GM21423 (cell line): ENCODE measurements at regions not wholly inside any gene's neighbourhood (a gene's known extent, or its start where the extent isn't known, plus 50 kb on each side); places are given as distances from the start of the nearest gene placed in this dataset.

Source experiments
- ATAC-seq: cut with Tn5 transposase; IDR thresholded peaks from one replicate; pipeline ENCODE4 v1.9.1; 2021; ENCODE audit warnings: mild to moderate bottlenecking, moderate library complexity; ENCODE audit not compliant: unreplicated experiment

DNA sequence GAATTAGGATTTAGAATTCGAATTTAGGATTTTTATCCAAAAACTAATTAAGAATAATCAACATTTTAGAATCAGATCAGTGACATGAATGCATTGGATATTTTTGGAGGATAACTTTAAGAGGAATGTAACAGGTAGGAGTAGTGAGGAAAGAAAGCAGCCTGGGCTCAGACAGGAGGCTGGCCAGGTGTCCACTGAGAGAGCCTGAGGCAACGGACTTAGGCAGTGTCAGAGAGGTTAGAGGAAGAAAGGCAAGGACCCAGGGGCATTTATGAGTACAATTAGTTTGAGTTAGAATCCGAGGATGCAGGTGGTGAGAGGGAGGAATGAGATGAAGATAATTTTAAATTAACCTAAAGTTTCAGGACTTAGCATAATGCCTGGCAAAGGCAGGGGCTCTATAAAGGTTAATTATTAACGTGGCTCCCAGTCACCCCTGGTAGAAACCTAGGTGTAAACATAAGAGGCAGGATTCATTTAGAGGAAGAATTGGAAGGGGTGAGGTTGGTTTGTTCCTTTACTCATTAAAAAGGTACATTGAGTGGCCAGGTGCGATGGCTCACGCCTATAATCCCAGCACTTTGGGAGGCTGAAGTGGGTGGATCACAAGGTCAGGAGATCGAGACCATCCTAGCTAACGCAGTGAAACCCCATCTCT lies 507.1 kb downstream of the TMEM182 start:
- ATAC-seq: no peak

DNA sequence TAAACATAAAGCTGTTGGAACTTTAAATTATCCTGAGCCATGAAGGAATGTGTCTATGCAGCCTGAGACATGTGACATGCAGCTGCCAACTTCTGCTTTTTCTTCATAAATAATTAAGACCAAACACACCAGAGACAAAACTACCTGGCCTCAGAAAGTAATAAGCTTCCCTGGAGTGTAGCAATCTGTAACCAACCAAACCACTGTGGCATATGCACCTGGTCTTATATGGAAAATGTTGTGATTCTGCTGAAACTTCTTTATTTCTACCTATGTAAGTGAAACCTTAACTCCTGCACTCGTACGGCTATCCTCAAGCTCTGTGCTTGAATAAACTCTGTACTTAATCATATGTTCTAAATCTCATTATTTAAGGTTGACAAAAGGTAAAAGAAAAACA lies 515.0 kb downstream of the TMEM182 start:
- ATAC-seq: no peak

DNA sequence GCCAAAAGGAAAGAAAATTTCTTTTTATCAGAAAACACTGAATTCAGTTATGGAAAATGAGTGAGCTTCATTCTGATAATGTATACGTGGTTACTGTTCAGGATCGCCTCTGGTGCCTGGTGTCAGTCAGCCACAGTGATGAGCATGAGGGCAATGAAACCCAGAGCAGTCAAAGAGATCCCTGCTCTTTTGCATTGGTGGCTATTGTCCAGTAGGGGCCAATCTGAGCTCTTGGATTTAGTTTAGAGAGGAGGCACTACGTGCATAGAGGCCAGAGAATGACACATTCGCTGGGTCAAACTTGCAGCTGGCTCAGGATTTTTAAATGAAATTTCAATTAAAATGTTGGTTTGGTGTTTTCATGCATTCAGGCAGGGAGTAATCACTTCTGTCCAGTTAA lies 522.9 kb downstream of the TMEM182 start:
- no peak for ATAC-seq

DNA sequence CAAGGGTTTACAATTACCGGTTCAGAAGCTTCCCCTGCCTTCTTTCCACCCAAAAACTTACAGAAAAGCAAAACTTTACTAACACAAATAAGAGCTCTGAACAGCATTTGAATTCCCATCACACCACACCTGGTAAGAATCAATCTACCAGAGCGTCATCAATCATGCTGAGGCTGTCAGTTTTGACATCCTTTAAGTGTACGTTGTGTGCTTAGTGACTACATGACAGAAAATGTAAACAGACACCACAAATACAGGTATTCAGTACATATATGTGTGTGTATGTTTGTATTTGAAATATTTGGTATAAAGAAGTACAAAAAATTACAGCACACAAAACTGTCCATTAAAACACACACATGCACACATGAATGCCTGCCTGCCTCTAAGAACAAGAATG lies 523.5 kb downstream of the TMEM182 start:
- ATAC-seq: no peak

DNA sequence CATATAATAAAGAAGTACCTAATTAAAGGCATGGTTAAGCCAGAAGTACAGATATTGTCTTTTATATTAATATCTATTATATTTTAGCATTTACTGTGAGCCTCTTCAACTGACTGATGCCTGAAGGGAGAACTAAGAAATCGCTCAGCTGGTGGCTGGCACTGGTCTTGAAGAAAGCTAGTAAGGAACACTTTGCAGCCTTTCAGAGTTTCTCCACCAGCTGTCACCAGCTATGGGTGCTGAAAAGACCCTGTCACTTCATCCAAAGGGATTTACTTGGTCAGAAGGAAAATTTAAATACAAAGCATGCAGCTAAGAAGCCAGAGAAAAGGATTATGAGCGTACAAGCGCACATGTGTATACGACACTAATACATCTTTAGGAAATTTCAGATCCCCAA lies 525.9 kb downstream of the TMEM182 start:
- no peak for ATAC-seq

DNA sequence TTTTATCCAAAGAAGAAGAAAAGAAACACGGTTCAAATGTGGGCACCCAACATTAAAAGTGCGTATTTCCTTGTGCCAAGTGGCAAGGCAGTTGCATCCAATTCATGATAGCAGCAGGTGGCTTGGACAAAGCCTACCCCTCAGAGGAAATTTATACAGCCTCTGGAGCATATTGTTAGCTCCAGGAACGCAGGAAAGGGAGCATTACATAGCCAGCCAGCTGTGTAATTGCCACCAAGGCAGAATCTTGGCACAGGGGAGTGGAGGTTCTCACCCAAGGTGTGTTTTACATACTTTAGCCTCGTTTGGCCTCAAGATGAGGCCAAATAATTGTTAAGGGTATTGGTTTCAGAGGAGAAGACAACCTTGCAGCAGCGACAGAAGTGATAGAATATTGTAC lies 526.9 kb downstream of the TMEM182 start:
- ATAC-seq: no peak

DNA sequence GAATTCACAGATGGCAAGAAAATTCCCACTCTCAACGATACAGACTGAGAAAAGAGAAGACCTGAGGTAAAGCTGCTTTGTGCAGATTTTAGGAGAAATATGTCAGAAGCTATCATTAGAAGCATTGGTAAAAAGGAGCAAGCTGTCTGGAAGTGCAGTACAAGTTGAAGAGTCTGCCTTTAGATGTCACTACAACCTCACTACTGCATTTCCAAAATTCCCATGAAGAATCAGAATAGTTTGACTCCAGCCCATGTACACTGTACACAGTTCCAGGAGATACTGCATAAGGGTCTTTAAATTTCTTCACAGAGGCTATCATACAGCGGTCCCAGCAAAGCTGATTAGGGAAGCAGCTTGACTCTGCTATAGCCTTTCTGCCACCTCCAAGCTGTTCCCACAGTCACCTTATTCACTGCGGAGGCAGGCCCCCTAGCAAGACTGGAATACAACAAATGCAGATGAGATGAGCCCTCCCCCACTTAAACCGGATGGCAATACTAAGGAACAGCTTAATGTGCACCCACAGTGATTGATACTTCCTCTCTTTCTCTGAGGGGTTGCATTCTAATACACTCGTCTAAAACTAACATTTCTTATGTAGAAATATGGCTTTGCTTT lies 527.4 kb downstream of the TMEM182 start:
- ATAC-seq: no peak

DNA sequence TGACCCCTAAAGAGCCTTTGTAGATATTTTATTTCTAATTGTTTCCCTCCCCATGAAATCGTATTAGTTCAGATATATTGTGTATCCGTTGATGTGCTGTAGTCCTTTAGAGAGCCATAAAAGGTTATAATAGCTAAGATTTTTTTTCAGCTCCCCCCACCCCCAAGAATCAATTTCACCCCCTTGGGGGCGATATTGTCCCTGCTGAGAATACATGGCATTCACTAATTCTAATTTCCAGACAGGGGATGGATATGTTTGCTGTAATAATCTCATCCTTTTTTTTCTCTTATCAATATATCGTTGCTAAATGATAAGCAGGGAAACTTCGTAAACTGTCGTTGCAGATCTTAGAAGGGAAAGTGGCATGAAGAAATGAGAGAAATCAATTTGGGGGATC lies 530.7 kb downstream of the TMEM182 start:
- ATAC-seq: no peak

DNA sequence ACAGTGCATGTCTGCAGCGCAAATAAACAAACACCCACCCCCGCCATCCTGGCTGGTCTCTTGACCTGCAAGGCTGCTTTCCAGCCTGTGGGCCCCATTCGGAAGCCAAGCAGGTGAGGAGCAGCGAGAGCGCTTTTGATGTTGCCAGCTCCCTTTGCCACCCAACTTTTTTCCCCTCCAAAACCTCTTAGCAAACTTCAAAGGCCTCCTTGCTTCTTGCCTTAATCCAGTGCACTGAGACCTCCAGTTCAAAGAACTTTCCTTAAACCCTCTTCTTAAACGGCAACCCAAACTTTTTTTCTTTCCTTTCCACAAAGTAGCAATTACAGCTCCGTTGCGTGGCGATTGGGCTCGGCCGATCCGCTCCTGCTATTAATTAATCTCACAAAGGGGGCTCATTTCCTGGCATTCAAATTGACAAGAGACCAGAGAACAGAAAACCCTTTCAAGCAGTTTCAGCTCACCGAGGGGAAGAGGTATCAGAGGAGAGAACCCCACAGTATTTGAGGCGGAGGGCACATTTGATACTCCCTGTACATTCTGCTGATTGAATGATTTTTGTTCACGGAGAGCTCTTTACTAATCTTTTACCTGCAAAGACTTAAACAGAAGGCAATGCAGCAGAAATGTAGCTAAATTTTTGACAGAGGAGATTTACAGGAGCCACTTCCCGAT lies 531.4 kb downstream of the TMEM182 start:
- ATAC-seq: no peak

DNA sequence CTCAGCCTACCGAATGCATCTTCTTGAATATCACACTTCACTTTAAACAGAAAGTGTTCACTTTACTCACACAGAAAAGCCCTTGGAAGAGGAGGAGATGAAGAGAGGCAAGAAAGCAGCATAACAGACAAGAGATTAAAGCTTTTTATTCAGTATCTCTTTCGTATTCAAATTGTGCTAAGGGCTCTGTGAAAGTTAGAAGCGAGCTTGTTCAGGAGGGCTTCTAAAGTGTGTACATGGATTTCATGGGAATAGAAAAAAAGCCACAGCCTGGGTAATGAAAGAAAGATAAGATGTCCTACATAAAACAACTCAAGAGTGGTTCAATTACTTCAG lies 531.9 kb downstream of the TMEM182 start:
- no peak for ATAC-seq

DNA sequence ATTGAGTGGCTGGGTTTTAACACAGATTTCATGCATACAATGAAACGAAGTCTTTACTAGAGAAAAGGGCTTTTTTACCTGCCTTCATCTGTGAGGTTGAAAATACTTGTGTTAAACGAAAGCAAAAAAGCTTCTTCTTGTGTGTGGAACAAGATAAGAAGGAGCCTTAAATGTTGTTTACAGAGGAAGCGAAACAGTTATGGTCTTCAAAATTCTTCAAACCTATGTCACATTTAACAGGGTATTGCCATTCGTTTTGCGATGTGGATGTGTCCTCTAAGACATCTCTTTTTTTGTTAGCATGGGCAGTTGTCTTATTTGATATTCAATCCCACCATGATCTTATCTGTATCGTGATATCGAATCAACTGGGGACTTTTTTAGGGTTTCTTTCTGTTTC lies 532.6 kb downstream of the TMEM182 start:
- ATAC-seq: no peak

DNA sequence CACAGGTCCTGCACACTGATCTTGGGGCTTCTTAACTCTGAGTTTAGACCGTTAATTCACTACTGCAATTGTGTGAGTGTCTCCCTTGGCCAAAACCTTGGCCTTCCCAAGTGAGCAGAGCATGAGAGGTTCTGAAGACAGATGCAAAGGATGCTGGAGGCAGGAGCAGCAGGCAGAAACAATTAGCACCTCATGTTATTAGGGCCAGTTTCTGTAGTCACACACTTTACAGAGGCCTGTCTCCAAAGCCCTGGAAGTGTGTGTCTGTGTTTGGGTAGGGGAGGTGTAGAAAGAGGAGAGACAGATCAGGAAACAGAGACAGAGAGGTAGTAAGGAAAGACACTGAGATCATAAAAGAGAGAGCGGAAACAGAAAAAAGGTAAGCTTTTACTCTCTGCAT lies 533.8 kb downstream of the TMEM182 start:
- ATAC-seq: no peak

DNA sequence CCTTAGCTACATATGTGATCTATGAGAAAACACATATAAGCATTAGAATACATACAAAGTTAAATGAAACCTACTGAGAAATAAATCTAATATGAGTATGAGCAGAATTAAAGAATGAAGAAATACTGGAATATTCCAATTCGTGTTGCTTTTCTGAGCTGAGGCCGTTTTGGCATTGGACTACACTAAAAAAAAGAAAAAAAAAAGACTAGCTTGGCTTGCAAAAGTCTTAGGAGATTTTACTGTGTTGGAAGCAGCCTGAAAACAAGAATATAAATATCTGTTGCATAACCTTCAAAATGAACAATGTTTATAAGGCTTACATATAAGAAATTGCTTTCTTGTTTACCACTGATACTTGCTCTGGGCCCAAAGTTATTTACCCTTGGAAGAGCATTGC lies 562.8 kb downstream of the TMEM182 start:
- ATAC-seq: no peak

DNA sequence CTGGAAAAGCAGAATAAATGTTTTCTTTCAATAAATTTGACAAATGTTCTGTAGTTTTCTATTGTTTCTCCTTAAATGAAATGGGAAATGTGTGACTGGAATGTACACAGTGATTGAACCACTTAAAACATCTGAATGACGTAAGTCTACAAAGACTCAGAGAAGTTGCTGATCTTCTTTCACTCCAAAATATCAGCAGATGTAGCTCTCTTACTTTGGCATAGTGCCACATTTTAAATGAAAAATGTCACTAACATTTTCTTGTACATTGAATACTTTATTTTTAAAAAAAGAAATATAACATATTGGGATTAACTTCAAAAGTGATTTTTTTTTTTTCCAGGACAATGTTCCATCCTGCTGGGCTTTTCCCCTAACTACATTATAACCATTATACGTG lies 565.6 kb downstream of the TMEM182 start:
- ATAC-seq: no peak

DNA sequence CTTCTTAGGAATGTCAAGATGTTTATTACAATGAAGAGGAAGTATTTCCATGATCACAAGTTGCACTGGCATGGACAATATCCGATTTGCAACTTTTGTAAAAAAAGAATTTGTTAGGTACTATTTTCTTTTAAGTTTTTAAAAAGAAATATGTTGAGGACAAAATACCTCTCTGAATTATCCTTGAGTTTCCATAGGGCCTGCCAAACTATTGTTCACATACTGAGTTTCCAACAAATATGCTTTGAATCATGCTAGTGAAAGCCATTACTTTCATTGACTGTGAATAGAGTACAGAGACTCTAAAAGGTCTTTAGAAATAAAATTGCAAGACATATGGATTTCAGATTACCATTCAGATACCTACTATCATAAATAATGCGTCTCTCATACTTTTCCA lies 566.1 kb downstream of the TMEM182 start:
- no peak for ATAC-seq

DNA sequence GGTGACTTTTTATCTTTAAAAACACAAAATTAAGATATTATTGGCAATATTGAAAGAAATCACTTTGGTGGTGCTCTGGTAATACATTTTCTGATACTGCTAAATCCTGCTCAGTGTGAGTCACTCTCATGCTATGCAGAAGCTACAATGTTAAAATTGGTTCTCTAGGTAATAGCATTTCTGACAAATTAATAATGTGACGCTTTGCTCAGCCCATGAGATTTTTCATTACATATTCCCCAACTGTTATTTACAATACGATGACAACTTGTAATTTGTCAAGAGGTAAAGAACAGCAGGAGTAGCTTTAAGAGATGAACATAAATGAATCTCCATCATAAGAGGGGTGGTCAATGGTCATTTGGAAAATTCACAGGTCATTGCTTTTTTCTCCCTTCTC lies 573.6 kb downstream of the TMEM182 start:
- ATAC-seq: no peak

DNA sequence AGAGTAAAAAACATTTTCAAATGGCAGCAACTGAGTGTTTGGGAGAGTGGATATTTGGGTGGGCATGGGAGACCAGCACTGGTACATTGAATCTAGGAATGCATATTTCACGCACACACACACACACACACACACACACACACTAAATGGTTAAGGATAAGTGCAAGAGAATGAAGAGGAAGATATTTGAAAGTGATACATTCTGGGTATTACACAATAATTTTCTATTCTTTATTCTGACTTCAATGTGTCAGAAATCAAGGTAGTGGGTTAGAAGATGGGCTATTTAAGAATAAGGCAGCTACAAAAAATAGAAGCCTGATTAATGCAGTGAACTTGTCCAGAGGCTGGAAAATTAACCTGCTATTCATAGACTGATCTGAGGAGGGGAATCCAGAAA lies 577.0 kb downstream of the TMEM182 start:
- ATAC-seq: no peak

DNA sequence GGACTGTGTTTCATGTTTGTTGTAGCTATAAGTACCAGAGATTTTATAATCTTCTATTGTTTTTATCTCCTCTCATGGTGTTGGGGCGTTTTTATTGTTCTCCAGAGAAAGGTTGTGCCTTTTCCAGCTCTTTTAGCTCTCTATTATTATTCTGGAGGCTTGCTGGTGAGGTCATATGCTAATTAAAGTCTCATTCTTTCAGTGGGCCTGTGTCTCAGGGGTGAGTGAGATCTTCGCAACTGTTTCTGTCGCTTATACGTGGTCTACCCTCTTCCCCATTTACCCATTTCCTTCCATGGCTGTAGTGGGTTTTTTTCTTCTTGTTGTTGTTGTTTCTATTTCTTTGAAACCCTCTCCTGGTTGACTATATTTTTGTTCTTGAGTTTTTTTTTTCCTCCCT lies 584.9 kb downstream of the TMEM182 start:
- ATAC-seq: no peak

DNA sequence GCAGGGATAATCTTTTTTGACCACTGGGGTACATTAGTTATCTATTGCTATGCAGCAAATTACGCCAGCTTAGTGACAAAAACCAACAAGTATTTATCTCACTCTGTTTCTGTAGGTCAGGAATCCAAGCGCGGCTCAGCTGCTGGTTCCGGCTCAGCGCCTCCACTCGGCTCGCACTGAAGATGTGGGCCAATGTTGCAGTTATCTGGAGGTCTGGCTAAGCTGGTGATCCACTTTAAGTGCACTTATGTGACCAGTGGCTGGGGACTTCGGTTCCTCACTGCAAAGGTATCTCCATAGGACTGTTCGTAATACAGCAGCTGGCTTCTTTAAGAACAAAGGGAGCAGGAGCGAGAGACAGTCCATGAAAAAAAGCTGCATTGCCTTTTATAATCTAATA lies 591.9 kb downstream of the TMEM182 start:
- ATAC-seq: no peak

DNA sequence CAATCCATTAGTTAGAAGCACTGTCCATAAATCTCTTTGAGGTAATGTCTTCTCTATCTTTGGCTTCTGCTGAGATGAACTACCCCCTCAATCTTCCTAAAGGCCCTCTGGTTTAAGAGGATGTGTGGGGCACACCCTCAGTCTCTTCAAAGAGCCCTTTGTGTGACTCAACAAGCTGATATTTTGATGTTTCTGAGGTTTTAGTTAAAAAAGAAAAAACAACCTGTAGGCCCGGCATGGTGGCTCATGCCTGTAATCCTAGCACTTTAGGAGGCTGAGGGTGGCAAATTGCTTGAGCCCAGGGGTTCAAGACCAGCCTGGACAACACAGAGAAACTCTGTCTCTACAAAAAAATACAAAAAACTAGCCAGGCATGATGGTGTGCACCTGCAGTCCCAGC lies 593.5 kb downstream of the TMEM182 start:
- no peak for ATAC-seq

DNA sequence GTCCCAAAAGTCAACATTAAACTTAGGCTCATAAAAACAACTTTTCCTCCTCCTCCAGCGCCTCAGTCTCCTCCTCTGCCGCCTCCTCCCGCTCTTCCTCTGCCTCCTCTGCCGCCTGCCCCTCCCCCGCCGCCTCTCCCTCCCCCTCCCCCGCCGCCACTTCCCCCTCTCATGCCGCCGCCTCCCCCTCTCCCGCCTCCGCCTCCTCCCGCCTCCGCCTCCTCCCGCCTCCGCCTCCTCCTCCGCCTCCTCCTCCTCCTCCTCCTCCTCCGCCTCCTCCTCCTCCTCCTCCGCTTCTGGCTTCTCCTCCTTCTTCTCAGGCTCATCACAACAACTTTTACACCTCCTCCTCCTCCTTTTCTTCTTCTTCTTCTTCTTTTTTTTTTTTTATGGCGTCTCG lies 599.9 kb downstream of the TMEM182 start:
- no peak for ATAC-seq

DNA sequence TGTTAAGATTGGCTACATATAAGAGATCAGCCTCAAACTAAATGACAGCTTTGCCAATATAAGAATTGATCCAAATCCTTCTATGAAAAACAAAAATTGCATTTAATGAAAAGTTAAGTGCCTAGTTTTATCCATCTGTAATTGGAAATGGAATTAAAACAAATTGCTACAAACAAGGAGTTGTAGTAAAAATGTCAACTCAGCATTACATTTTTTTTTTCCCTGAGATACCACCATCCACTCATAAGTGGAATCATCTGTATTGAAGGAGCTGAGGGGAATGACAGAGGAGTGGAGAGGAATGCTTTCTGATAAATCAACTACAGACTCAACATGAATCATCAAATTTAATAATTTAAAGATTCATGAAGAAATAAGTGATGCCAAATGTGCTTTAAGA lies 601.8 kb downstream of the TMEM182 start:
- ATAC-seq: no peak

DNA sequence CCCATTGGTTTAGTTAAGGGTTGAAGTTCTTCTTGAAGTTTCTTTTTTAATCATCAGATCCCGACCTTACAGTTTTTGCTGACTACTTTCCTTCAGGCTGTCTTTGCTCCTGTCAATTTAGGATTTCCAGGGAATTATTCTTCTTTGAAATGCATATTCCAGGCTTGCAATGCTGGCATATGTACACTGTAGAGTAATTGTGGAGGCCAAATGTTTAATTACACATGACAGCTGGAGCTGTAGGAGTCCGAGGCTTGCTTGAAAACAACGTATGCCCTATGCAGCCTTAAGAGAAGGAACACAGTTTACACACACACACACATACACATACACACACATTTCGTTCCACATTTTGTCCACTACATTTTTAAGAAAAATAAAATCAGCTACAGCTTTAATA lies 602.3 kb downstream of the TMEM182 start:
- ATAC-seq: no peak
